ENCODE measurements at regions not wholly inside any gene's neighbourhood (a gene's known extent, or its start where the extent isn't known, plus 50 kb on each side); places are given as distances from the start of the nearest gene placed in this dataset.

DNA sequence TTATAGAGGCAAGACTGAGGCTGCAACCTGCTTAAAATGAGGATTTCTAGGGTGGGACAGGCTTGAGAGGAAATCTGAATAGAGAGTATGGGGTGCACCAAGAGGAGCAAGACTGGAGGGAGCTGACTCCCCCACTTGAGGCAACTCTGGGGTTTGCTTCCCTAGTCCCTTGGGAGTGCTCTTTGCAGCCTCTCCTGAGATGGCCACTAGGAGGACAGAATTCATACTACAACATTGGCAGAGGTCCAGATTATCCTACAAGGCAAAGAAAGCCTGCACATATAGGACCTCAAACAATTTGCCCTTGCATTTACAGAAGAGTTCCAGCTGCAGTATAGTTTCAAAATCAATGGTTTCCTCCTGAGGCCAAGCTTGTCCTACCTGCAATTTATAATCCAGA is 830.9 kb downstream of the TECRL start:
- in situ Hi-C loops (cut with HindIII; ENCODE audit: low sequenced_read_pairs): no loop called here
- DNase-seq (ENCODE audit: low read depth): no peak
- H3K4me3 ChIP-seq (ENCODE audit: low read depth, low read length): no peak overlapping the region
- TF ChIP-seq, protein P1, sequence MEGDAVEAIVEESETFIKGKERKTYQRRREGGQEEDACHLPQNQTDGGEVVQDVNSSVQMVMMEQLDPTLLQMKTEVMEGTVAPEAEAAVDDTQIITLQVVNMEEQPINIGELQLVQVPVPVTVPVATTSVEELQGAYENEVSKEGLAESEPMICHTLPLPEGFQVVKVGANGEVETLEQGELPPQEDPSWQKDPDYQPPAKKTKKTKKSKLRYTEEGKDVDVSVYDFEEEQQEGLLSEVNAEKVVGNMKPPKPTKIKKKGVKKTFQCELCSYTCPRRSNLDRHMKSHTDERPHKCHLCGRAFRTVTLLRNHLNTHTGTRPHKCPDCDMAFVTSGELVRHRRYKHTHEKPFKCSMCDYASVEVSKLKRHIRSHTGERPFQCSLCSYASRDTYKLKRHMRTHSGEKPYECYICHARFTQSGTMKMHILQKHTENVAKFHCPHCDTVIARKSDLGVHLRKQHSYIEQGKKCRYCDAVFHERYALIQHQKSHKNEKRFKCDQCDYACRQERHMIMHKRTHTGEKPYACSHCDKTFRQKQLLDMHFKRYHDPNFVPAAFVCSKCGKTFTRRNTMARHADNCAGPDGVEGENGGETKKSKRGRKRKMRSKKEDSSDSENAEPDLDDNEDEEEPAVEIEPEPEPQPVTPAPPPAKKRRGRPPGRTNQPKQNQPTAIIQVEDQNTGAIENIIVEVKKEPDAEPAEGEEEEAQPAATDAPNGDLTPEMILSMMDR (IDR thresholded peaks at IDR 0.05; ENCODE audit: low read depth, low read length, missing control alignments): no peak

- no peak overlapping the region for H3K4me3 ChIP-seq (ENCODE audit: low read depth, low read length)
- in situ Hi-C loops (cut with HindIII; ENCODE audit: low sequenced_read_pairs): no loop called here
- TF ChIP-seq, protein P1 (IDR thresholded peaks at IDR 0.05; ENCODE audit: low read depth, low read length, missing control alignments): no peak
- DNase-seq (ENCODE audit: low read depth): no peak
These were observed 842.6 kb downstream of the TECRL start for GRCh38 chr4:63566658-63567057.

DNA sequence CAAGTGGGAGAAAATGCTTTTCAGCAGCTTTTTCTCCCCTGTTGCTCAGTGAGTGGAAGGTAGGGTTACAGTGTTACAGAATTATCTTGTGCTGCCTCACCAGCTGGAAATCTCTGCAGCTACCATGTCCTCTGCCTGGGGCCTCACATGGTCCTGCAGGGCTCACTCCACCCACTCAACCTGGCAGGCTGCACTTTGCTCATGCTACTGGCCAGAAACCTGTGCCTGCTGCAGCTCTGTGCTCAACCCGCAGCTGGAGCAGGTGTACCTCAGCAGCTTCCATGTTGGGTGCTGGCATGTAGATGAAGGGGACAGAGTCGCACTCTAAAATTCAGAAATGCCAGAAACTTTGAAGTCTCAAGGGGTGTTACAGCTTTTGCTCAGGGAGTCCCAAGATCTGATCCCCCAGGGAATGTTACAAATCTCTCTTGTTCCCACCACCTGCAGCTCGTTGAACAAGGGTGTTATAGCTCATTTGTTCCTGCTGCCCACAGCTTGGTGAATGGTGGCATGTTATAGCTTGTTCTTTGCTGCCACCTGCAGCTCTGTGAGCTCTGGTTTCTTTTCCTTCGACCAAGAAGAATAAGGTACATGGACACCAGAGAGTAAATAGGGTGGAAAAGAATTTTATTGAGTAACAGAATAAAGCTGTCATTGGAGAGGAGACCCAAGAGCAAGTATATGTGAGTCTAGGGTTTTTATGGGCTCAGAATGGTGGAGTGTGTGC is 845.8 kb downstream of the TECRL start:
- in situ Hi-C loops (cut with HindIII; ENCODE audit: low sequenced_read_pairs): no loop called here
- DNase-seq (ENCODE audit: low read depth): no peak
- TF ChIP-seq, protein P1 (IDR thresholded peaks at IDR 0.05; ENCODE audit: low read depth, low read length, missing control alignments): no peak
- no peak overlapping the region for H3K4me3 ChIP-seq (ENCODE audit: low read depth, low read length)

- in situ Hi-C loops (cut with HindIII; ENCODE audit: low sequenced_read_pairs): no loop called here
- H3K4me3 ChIP-seq (ENCODE audit: low read depth, low read length): no peak overlapping the region
- TF ChIP-seq, protein P1 (IDR thresholded peaks at IDR 0.05; ENCODE audit: low read depth, low read length, missing control alignments): no peak
- DNase-seq (ENCODE audit: low read depth): no peak
These were observed 850.5 kb downstream of the TECRL start for GRCh38 chr4:63558709-63559108.

GRCh38 chr4:63556332-63556731 is 852.9 kb downstream of the TECRL start:
- TF ChIP-seq, protein P1 (IDR thresholded peaks at IDR 0.05; ENCODE audit: low read depth, low read length, missing control alignments): no peak
- in situ Hi-C loops (cut with HindIII; ENCODE audit: low sequenced_read_pairs): no loop called here
- DNase-seq (ENCODE audit: low read depth): no peak
- H3K4me3 ChIP-seq (ENCODE audit: low read depth, low read length): no peak overlapping the region

DNA sequence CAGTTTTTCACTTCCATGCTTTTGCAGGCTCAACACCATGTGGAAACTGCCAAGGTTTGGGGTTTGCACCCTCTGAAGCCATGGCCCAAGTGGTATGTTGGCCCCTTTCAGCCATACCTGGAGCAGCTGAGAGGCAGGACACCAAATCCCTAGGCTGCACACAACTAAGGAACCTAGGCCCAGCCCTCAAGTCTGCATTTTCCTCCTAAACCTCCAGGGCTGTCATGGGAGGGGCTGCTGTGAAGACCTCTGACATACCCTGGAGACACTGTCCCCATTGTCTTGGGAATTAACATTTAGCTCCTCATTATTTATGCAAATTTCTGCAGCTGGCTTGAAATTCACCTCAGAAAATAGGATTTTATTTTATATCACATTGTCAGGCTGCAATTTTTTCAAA is 856.1 kb downstream of the TECRL start:
- TF ChIP-seq, protein P1 (IDR thresholded peaks at IDR 0.05; ENCODE audit: low read depth, low read length, missing control alignments): no peak

More for the DNA sequence above, 856.1 kb downstream of the TECRL start:
- DNase-seq (ENCODE audit: low read depth): no peak
- in situ Hi-C loops (cut with HindIII; ENCODE audit: low sequenced_read_pairs): no loop called here
- H3K4me3 ChIP-seq (ENCODE audit: low read depth, low read length): no peak overlapping the region
